ENCODE measurements at regions not wholly inside any gene's neighbourhood (a gene's known extent, or its start where the extent isn't known, plus 50 kb on each side); places are given as distances from the start of the nearest gene placed in this dataset.

- TF ChIP-seq CTCF (IDR thresholded peaks at IDR 0.05) (no peak), POLR2A (IDR thresholded peaks at IDR 0.05) (no peak), EP300 (IDR thresholded peaks at IDR 0.05) (no peak)
Measured at GRCh38 chr3:156010829-156011228, 109.5 kb upstream of the KCNAB1 start.
